Urothelium cell line (cell line): ENCODE measurements at regions not wholly inside any gene's neighbourhood (a gene's known extent, or its start where the extent isn't known, plus 50 kb on each side); places are given as distances from the start of the nearest gene placed in this dataset.
"Not testable (repeated sequence)": the region's sequence is repeated elsewhere in the genome, so short reads cannot be mapped to it uniquely, and the experiment has no call there.

Experiments used
- DNase-seq: peaks from one replicate; pipeline ENCODE4 v3.0.0; 2011; ENCODE audit warnings: low spot score, mixed read lengths
- FAIRE-seq: peaks from 2 replicates; lab custom pipeline; 2011; peaks lifted over from hg19 to GRCh38; lab: Jason Lieb, UNC

DNA sequence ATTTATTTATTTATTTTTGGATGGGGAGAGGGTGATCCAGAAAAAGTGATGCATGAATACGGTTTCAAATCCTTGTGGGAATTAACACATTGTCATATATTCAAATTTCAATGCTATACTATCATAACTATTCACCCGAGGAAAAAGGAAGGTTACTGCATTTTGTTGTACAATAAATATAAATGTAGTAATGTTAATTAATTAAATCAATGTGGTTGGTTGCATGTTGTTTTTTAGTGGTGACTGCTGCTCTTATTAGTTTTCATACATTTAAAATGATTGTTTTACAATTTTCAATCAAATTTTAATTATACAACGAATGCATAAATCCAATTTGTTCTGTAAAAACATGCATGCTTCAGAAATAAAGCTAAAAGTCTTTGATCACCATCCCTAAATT is 180.5 kb downstream of the ZFP64 start:
- FAIRE-seq (peak; percentile 32), DNase-seq (no peak)

- FAIRE-seq (no peak), DNase-seq (no peak)
These were observed 181.0 kb downstream of the ZFP64 start for GRCh38 chr20:52010541-52010940.

DNA sequence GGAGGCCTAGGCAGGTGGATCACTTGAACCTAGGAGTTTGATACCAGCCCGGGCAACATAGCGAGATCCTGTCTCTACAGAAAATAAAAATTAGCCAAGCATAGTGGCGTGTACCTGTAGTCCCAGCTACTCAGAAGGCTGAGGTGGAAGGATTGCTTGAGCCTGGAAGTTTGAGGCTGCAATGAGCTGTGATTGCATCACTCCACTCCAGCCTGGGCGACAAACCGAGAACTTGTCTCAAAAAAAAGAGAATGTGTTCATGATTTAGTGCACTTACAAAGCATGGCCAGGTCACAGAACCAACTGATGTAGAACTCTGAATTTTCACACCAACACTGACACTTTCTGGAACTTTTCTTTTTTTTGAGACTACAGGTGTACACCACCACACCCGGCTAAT is 182.7 kb downstream of the ZFP64 start:
- FAIRE-seq (no peak), DNase-seq (no peak)

GRCh38 chr20:52004715-52005114 is 186.9 kb downstream of the ZFP64 start:
- FAIRE-seq = no peak
- no peak for DNase-seq

GRCh38 chr20:52004018-52004417 is 187.6 kb downstream of the ZFP64 start:
- DNase-seq = no peak
- no peak for FAIRE-seq

GRCh38 chr20:52003415-52003814 is 188.2 kb downstream of the ZFP64 start:
- FAIRE-seq (no peak), DNase-seq (no peak)

GRCh38 chr20:52001999-52002666 is 189.4 kb downstream of the ZFP64 start:
- DNase-seq (peak; percentile 65), FAIRE-seq (peak; percentile 68)

- not testable (repeated sequence) for FAIRE-seq
These were observed 194.2 kb downstream of the ZFP64 start for GRCh38 chr20:51997281-51997936.

GRCh38 chr20:51995551-51995951 is 193.2 kb upstream of the SALL4 start:
- DNase-seq = no peak
- no peak for FAIRE-seq

More at GRCh38 chr20:51997281-51997936, 194.2 kb downstream of the ZFP64 start:
- DNase-seq = not testable (repeated sequence)

GRCh38 chr20:51994751-51995417 is 192.6 kb upstream of the SALL4 start:
- FAIRE-seq (peak; percentile 20), DNase-seq (no peak)

GRCh38 chr20:51987812-51988211 is 185.5 kb upstream of the SALL4 start:
- no peak for FAIRE-seq

GRCh38 chr20:51985013-51985415 is 182.7 kb upstream of the SALL4 start:
- DNase-seq = peak; percentile 93

More at GRCh38 chr20:51987812-51988211, 185.5 kb upstream of the SALL4 start:
- no peak for DNase-seq

DNA sequence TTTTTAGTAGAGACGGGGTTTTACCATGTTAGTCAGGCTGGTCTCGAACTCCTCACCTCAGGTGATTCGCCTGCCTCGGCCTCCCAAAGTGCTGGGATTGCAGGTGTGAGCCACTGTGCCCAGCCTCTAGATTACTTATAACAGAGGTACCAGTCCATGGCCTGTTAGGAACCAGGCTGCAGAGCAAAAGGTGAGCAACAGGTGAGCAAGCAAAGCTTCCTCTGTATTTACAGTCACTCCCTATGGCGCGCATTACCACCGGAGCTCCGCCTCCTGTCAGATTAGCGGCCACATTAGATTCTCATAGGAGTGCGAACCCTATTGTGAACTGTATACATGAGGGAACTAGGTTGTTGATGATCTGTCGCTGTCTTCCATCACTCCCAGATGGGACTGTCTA is 178.0 kb upstream of the SALL4 start:
- DNase-seq = no peak
- FAIRE-seq = no peak

More at GRCh38 chr20:51985013-51985415, 182.7 kb upstream of the SALL4 start:
- peak; percentile 58 for FAIRE-seq

DNA sequence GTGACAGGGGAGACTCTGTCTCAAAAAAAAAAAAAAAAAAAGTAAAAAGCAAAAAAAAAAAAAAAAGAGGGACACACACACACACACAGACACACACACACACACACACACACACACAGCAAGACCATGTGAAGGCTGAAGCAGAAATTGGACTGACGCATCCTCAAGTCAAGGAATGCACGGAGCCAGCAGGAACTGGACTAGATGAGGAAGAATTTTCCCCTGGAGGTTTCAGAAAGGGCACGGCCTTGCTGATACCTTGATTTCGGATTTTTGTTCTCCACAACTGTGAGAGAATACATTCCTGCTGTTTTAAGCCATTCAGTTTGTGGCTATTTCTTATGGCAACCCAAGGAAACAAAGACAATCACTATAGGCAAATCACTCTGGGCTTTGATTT is 176.9 kb upstream of the SALL4 start:
- no peak for FAIRE-seq
- DNase-seq = no peak

GRCh38 chr20:51978070-51978501 is 175.8 kb upstream of the SALL4 start:
- no peak for FAIRE-seq

GRCh38 chr20:51972056-51972455 is 169.7 kb upstream of the SALL4 start:
- FAIRE-seq (no peak), DNase-seq (no peak)

More at GRCh38 chr20:51978070-51978501, 175.8 kb upstream of the SALL4 start:
- DNase-seq = no peak

DNA sequence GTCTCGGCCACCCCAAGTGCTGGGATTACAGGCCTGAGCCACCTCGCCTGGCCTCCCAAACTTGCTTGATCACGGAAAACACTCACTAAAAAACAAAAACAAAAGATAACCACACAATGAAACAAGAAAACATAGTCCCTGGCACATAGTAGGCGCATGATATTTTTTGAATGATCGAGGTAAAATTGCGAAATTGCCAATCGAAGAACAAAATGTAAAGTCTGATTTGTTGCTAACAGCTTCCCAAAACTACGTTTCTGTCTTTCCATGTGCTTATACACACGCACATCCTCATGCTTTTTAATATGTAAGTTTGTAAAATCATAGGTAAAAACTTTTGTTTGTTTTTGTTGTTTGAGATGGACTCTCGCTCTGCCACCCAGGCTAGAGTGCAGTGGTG is 168.5 kb upstream of the SALL4 start:
- no peak for DNase-seq
- FAIRE-seq = no peak

DNA sequence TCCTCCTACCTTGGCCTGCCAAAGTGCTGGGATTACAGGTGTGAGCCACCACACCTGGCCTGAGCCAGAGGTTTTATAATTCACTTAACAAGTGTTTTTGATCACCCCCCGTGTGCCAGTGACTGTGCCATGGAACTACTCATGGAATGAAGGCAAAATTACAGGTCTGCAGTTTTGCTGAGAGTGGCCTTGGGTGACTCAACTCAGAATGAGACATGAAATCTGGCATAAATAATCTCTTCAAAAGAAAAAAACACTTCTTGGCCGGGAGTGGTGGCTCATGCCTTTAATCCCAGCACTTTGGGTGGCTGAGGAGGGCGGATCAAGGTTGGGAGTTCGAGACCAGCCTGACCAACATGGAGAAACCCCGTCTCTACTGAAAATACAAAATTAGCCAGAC is 166.9 kb upstream of the SALL4 start:
- FAIRE-seq = no peak
- DNase-seq = no peak

- FAIRE-seq = no peak
These were observed 165.8 kb upstream of the SALL4 start for GRCh38 chr20:51968151-51968550.

DNA sequence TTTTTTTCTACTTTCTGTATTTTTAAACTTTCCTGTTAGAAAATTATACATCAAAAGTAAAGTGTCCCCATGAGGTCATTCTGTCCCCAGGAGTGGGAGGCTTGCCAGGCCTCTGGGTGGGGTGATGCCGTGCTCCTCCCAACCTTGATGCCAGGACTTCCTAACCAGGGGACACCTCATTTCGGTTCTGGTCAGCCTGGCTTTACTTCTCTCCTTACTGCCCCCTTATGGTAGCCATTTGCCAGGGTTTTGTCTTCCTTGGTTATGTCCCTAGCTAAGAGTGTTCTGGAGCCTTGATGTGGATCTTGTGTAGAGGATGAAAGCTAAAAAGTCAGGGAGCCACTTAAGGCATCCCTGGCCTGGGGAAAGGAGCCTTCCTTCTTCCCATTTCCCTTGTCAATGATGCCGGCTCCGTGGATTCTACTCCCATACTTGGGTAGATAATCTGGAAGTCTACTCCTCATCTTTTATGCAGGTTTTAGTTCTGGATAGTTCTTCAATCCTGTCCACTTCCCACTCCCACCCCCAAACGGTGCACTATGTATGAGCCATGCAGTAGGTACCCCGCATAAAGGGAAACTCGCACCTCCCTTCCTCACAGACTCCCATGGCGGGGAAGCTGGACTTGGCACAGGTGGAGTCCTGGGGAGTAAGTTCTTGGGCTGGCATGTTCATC is 164.1 kb upstream of the SALL4 start:
- FAIRE-seq (no peak), DNase-seq (peak; percentile 75)

More at GRCh38 chr20:51968151-51968550, 165.8 kb upstream of the SALL4 start:
- DNase-seq = no peak
